Left lung (tissue), 4 donors: ENCODE measurements at regions not wholly inside any gene's neighbourhood (a gene's known extent, or its start where the extent isn't known, plus 50 kb on each side); places are given as distances from the start of the nearest gene placed in this dataset.

ENCODE experiments used
- ATAC-seq: fragments of 200-7000 bp; cut with Tn5 transposase; one replicate; pipeline ENCODE4 v1.9.1; 2020; ENCODE audit warnings: moderate library complexity
- DNase-seq, 4 donors: peaks; one replicate each; pipeline ENCODE4 v3.0.0-alpha.2; 2013 to 2020
- H3K27ac ChIP-seq, 2 donors: fragments of 200-600 bp; sonication (generic) in 1 of 2; one replicate each; pipeline versions ENCODE4 v1.5.0 to v1.8.0; 2020 to 2021
- H3K27me3 ChIP-seq, 2 donors: fragments of 200-600 bp; sonication (generic) in 1 of 2; one replicate each; pipeline versions ENCODE4 v1.5.0 to v1.8.0; 2020 to 2021
- H3K36me3 ChIP-seq, 2 donors: fragments of 200-600 bp; sonication (generic) in 1 of 2; one replicate each; pipeline versions ENCODE4 v1.5.0 to v1.8.0; 2020 to 2021
- H3K4me1 ChIP-seq, 2 donors: fragments of 200-600 bp; one replicate each; pipeline ENCODE4 v1.8.0; 2021
- H3K4me3 ChIP-seq, 2 donors: fragments of 200-600 bp; sonication (generic) in 1 of 2; one replicate each; pipeline versions ENCODE4 v1.5.0 to v1.8.0; 2020 to 2021; ENCODE audit warnings: mild to moderate bottlenecking in 1 of 2
- H3K9me3 ChIP-seq, 2 donors: fragments of 200-600 bp; sonication (generic) in 1 of 2; one replicate each; pipeline versions ENCODE4 v1.5.0 to v1.8.0; 2020 to 2021
- intact Hi-C, 2 donors: fragments of 100-400 bp; cut with DNase I; formaldehyde crosslinking; loops; one replicate each; pipeline versions ENCODE4 v1.11.2 to v1.14.2; 2022
- TF ChIP-seq, protein P1 (sequence below), 2 donors: fragments of 200-600 bp; sonication (generic) in 1 of 2; IDR thresholded peaks; one replicate each; pipeline versions ENCODE4 v1.5.0 to v1.8.0; 2021; ENCODE audit warnings: antibody characterized with exemption in 2 of 2
- donor health status: DM: no; HTN: yes; CAD: no.
- donor health status: DM: no; HTN: no; CAD: no.

DNA sequence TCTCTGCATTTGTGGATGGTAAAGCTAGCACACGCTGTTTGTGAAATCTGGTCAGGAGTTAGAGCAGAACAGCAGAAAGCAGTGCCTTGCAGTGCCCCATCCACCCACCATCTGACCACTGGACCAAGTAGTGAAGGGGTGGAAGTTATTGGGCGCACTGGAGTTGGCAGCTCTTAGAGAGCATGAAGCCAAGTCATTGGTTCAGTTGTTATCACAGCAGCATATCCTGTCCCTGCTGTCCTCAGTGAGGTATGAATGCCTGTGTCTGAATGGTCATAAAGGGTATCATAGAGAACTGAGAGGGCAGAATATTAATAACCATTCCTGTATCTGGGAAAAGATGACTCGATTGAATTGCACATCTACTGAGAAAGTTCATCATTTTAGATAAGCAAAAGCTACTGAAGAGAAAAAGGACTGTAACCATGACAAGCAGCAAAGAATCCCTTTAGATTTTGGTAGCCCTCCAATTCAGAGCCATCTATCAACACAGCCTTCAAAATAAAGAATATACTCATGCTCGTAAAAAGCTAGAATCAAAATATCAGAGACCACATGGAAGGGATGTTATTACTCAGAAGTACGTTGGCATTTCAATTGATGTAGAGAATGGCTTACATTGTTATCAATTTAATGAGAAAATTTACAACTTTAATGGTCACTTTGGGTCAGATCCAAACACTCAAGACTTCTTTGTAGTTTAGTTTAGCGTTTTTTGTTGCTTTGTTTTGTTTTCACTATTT lies 919.0 kb downstream of the EFNB2 start:
- no peaks in the 10 kb centered on the region for H3K4me1 ChIP-seq
- intact Hi-C loops: no loop called here
- H3K9me3 ChIP-seq: no peaks in the 10 kb centered on the region
- DNase-seq (no peak), ATAC-seq (no peak)
- H3K4me3 ChIP-seq: no peak overlapping the region
- TF ChIP-seq, protein P1, sequence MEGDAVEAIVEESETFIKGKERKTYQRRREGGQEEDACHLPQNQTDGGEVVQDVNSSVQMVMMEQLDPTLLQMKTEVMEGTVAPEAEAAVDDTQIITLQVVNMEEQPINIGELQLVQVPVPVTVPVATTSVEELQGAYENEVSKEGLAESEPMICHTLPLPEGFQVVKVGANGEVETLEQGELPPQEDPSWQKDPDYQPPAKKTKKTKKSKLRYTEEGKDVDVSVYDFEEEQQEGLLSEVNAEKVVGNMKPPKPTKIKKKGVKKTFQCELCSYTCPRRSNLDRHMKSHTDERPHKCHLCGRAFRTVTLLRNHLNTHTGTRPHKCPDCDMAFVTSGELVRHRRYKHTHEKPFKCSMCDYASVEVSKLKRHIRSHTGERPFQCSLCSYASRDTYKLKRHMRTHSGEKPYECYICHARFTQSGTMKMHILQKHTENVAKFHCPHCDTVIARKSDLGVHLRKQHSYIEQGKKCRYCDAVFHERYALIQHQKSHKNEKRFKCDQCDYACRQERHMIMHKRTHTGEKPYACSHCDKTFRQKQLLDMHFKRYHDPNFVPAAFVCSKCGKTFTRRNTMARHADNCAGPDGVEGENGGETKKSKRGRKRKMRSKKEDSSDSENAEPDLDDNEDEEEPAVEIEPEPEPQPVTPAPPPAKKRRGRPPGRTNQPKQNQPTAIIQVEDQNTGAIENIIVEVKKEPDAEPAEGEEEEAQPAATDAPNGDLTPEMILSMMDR (IDR thresholded peaks at IDR 0.05): no peak
- H3K27ac ChIP-seq: no peak overlapping the region
- no peaks in the 10 kb centered on the region for H3K27me3 ChIP-seq
- no peaks in the 10 kb centered on the region for H3K36me3 ChIP-seq

DNA sequence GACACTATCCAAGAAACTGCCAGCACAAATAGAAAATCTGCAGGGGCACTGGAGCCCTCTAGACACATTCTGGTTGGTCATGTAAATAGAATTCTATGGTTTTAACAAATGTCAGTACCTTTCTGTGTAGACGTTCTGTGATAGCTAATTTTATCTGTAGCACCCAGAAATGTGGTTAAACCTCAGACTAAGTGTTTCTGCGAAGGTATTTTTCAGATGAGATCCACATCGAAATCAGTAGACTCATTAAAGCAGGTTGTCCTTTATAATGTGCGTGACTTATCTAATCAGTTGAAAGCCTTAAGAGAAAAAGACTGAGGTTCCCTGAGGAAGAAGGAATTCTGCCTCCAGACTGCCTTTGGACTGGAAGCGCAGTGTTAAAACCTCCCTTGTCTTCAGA lies 922.9 kb downstream of the EFNB2 start:
- no peak for ATAC-seq

DNA sequence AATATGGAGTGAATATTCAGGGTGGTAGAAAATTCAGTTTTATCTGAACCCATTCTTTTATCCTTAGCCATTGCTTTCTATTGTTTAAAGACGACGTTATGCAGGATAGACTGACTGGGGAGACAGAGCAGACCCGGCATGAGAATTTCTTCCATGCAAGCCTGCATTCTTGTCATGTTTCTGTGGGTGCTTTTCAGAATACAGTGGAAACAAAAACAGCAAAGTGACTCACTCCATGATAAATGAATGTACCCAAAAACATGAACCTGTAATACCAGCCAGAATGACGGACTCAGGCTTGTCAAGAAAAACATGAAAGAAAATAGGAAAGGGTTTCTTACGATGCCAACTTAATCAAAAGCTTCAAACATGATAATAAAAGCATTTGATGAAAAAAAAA lies 924.0 kb downstream of the EFNB2 start:
- Histone ChIP-seq H3K36me3 (no peaks in the 10 kb centered on the region), H3K27ac (no peak overlapping the region), H3K4me3 (no peak overlapping the region), H3K9me3 (no peaks in the 10 kb centered on the region), H3K4me1 (no peaks in the 10 kb centered on the region), H3K27me3 (no peaks in the 10 kb centered on the region)
- DNase-seq: no peak
- no peak for ATAC-seq
- TF ChIP-seq, protein P1 (IDR thresholded peaks at IDR 0.05): no peak
- intact Hi-C loops: no loop called here

More for the DNA sequence above, 922.9 kb downstream of the EFNB2 start:
- Histone ChIP-seq H3K27me3 (no peaks in the 10 kb centered on the region), H3K4me3 (no peak overlapping the region), H3K36me3 (no peaks in the 10 kb centered on the region), H3K9me3 (no peaks in the 10 kb centered on the region), H3K27ac (no peak overlapping the region), H3K4me1 (no peaks in the 10 kb centered on the region)
- DNase-seq: no peak
- TF ChIP-seq, protein P1 (IDR thresholded peaks at IDR 0.05): no peak
- intact Hi-C loops: no loop called here

DNA sequence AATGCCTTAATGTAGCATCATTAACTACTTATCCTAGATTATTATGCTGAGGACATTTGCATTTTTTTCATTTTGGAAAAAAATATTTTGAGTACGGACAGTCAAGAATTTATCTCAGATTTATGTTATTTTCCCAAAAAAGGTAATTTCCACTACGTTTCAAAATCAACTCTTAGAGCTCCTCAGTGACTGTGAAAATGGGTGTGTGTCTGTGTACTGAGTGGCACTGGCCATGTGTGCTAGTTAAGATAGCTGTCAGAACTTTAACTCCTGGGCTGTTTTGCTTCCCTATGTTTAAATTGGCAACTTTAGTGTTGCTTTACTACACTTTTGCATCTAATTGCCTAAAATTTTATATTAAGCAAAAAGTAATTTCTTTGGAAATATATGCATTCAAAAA lies 927.4 kb downstream of the EFNB2 start:
- TF ChIP-seq, protein P1 (IDR thresholded peaks at IDR 0.05): no peak
- Histone ChIP-seq H3K4me3 (no peak overlapping the region), H3K27me3 (no peaks in the 10 kb centered on the region), H3K36me3 (no peaks in the 10 kb centered on the region), H3K4me1 (no peaks in the 10 kb centered on the region), H3K27ac (no peak overlapping the region), H3K9me3 (no peaks in the 10 kb centered on the region)
- no peak for ATAC-seq
- no peak for DNase-seq
- intact Hi-C loops: no loop called here

DNA sequence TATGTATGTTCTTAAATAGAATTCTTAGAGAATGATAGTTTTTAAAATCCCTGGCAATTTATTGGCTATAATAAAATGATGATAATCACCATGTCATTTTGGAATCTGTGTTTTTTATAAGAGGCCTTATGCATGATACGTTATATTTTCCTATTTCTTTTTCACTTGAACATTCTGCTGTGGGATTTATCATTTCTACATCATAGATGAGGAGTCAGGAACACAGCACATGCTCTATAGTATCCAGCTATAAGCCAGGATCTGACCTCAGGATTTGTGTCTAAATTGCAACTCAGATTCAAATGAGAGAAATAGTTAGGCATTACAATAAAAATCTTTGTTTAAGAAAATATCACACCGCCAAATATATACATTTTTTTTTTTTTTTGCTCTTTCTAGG lies 928.0 kb downstream of the EFNB2 start:
- TF ChIP-seq, protein P1 (IDR thresholded peaks at IDR 0.05): no peak
- no peak for ATAC-seq
- H3K27me3 ChIP-seq: no peaks in the 10 kb centered on the region
- no peaks in the 10 kb centered on the region for H3K4me1 ChIP-seq
- H3K4me3 ChIP-seq: no peak overlapping the region
- no peak overlapping the region for H3K27ac ChIP-seq
- no peaks in the 10 kb centered on the region for H3K36me3 ChIP-seq
- DNase-seq: no peak
- no peaks in the 10 kb centered on the region for H3K9me3 ChIP-seq
- intact Hi-C loops: no loop called here
